Adrenal gland (tissue), 5 donors: ENCODE measurements at regions not wholly inside any gene's neighbourhood (a gene's known extent, or its start where the extent isn't known, plus 50 kb on each side); places are given as distances from the start of the nearest gene placed in this dataset.

Experiments used
- CTCF ChIP-seq, 6 experiments: fragments of 450-650 bp in 4 of 6; fragments of 200-600 bp in 2 of 6; sonication (generic) in 1 of 6; IDR thresholded peaks; 1 replicate in 5 of 6; 2 replicates in 1 of 6; pipeline versions ENCODE4 v1.5.1 to v1.8.0; 2016 to 2021; ENCODE audit warnings: antibody characterized with exemption in 6 of 6, mild to moderate bottlenecking in 2 of 6, moderate library complexity in 1 of 6
- POLR2A ChIP-seq, 2 donors: fragments of 450-650 bp; IDR thresholded peaks; one replicate each; pipeline ENCODE4 v1.6.1; 2017; ENCODE audit warnings: antibody characterized with exemption in 2 of 2, mild to moderate bottlenecking in 2 of 2, moderate library complexity in 1 of 2
- donor health status: DM: no; HTN: no; CAD: no.

- TF ChIP-seq CTCF (IDR thresholded peaks at IDR 0.05) (no peak), POLR2A (IDR thresholded peaks at IDR 0.05) (no peak)
These were observed 95.3 kb downstream of the ZNF608 start for GRCh38 chr5:124650951-124651662.
